Suprapubic skin (tissue), 4 donors: ENCODE measurements at regions not wholly inside any gene's neighbourhood (a gene's known extent, or its start where the extent isn't known, plus 50 kb on each side); places are given as distances from the start of the nearest gene placed in this dataset.

Experiments
- CTCF ChIP-seq, 2 donors: fragments of 200-600 bp in 1 of 2; fragments of 450-650 bp in 1 of 2; sonication (generic) in 1 of 2; IDR thresholded peaks; one replicate each; pipeline ENCODE4 v1.5.1; 2016 to 2019; ENCODE audit warnings: antibody characterized with exemption in 2 of 2, mild to moderate bottlenecking in 1 of 2, moderate library complexity in 1 of 2
- EP300 ChIP-seq: sonication (generic); formaldehyde crosslinking; IDR thresholded peaks from one replicate; pipeline ENCODE4 v1.6.1; 2017; ENCODE audit warnings: antibody characterized with exemption
- POLR2A ChIP-seq, 2 donors: fragments of 450-650 bp; IDR thresholded peaks; one replicate each; pipeline ENCODE4 v1.6.1; 2017; ENCODE audit warnings: antibody characterized with exemption in 2 of 2, mild to moderate bottlenecking in 2 of 2, moderate library complexity in 2 of 2
- POLR2AphosphoS5 ChIP-seq, 3 donors: sonication (generic); formaldehyde crosslinking; IDR thresholded peaks; one replicate each; pipeline ENCODE4 v1.6.1; 2017; ENCODE audit warnings: antibody characterized with exemption in 3 of 3

- TF ChIP-seq CTCF (IDR thresholded peaks at IDR 0.05) (no peak), POLR2AphosphoS5 (IDR thresholded peaks at IDR 0.05) (no peak), POLR2A (IDR thresholded peaks at IDR 0.05) (no peak), EP300 (no peak)
These were observed 130.0 kb upstream of the AHR start for GRCh38 chr7:17168416-17168815.
